Keratinocyte (primary cell): ENCODE measurements at regions not wholly inside any gene's neighbourhood (a gene's known extent, or its start where the extent isn't known, plus 50 kb on each side); places are given as distances from the start of the nearest gene placed in this dataset.

ENCODE experiments used
- DNase-seq: peaks from one replicate; pipeline ENCODE4 v3.0.0-alpha.2; 2011; ENCODE audit warnings: low read depth, missing footprints, low spot score
- FAIRE-seq: peaks from 2 replicates; lab custom pipeline; 2011; peaks lifted over from hg19 to GRCh38; lab: Jason Lieb, UNC
- H2AFZ ChIP-seq: 2 replicates; pipeline ENCODE4 v1.6.0; 2012; ENCODE audit warnings: low read length, control low read depth, inconsistent platforms; ENCODE audit not compliant: control insufficient read depth
- H3K27ac ChIP-seq: 2 replicates; pipeline ENCODE4 v1.5.1; 2011; ENCODE audit warnings: low read length; ENCODE audit not compliant: control insufficient read depth, insufficient read depth
- H3K27me3 ChIP-seq: 3 replicates; pipeline ENCODE4 v1.6.0; 2011; ENCODE audit warnings: low read length; ENCODE audit not compliant: control insufficient read depth, insufficient read depth; ENCODE audit errors: extremely low read depth
- H3K36me3 ChIP-seq, 2 experiments: 2 replicates in 1 of 2; 3 replicates in 1 of 2; pipeline ENCODE4 v1.5.1; 2011; ENCODE audit warnings: low read length in 2 of 2, mild to moderate bottlenecking in 1 of 2; ENCODE audit not compliant: control insufficient read depth in 2 of 2, insufficient read depth in 2 of 2; ENCODE audit errors: extremely low read depth in 1 of 2
- H3K4me1 ChIP-seq: 3 replicates; pipeline ENCODE4 v1.5.1; 2011; ENCODE audit warnings: low read length; ENCODE audit not compliant: control insufficient read depth, insufficient read depth; ENCODE audit errors: extremely low read depth
- H3K4me2 ChIP-seq: 3 replicates; pipeline ENCODE4 v1.6.0; 2011; ENCODE audit warnings: low read depth, low read length; ENCODE audit not compliant: control insufficient read depth, insufficient read depth; ENCODE audit errors: extremely low read depth
- H3K4me3 ChIP-seq, 3 experiments: fragments of 200-600 bp in 1 of 3; sonication (generic) in 1 of 3; 2 replicates in 2 of 3; 3 replicates in 1 of 3; pipeline ENCODE4 v1.5.1; 2011 to 2016; ENCODE audit warnings: low read length in 3 of 3, mild to moderate bottlenecking in 3 of 3, control low read depth in 2 of 3, inconsistent platforms in 1 of 3, low read depth in 1 of 3, mixed read lengths in 1 of 3, mixed run types in 1 of 3, moderate library complexity in 1 of 3; ENCODE audit not compliant: control insufficient read depth in 2 of 3, insufficient read depth in 2 of 3; ENCODE audit errors: extremely low read depth in 1 of 3
- H3K79me2 ChIP-seq: 2 replicates; pipeline ENCODE4 v1.6.0; 2012; ENCODE audit warnings: low read length; ENCODE audit not compliant: control insufficient read depth, insufficient read depth
- H3K9ac ChIP-seq: 3 replicates; pipeline ENCODE4 v1.6.0; 2011; ENCODE audit warnings: low read length; ENCODE audit not compliant: control insufficient read depth, insufficient read depth; ENCODE audit errors: extremely low read depth
- H3K9me1 ChIP-seq: 3 replicates; pipeline ENCODE4 v1.6.0; 2011; ENCODE audit warnings: low read length; ENCODE audit not compliant: control insufficient read depth, insufficient read depth; ENCODE audit errors: extremely low read depth
- H3K9me3 ChIP-seq: 2 replicates; pipeline ENCODE4 v1.5.1; 2012; ENCODE audit warnings: low read depth, low read length; ENCODE audit not compliant: control insufficient read depth
- H4K20me1 ChIP-seq: 3 replicates; pipeline ENCODE4 v1.6.0; 2011; ENCODE audit warnings: low read length; ENCODE audit not compliant: control insufficient read depth, insufficient read depth; ENCODE audit errors: extremely low read depth
- CTCF ChIP-seq, 3 experiments: IDR thresholded peaks in 1 of 3; conservative IDR thresholded peaks in 1 of 3; optimal IDR thresholded peaks in 1 of 3; 2 replicates in 2 of 3; 3 replicates in 1 of 3; pipeline versions ENCODE3 to v1.5.1; 2011; ENCODE audit warnings: low read length in 3 of 3, mild to moderate bottlenecking in 3 of 3, moderate library complexity in 2 of 3, control low read depth in 1 of 3, inconsistent platforms in 1 of 3; ENCODE audit not compliant: insufficient read depth in 2 of 3; ENCODE audit errors: extremely low read depth in 1 of 3
- EZH2 ChIP-seq: IDR thresholded peaks from one replicate; pipeline ENCODE4 v1.6.1; 2012; ENCODE audit warnings: inconsistent platforms, mild to moderate bottlenecking, low read length, moderate library complexity
- dilution Hi-C: fragments of 300-500 bp; cut with MboI; formaldehyde crosslinking; loops from one replicate; pipeline ENCODE4 v1.7.0; 2020; ENCODE audit warnings: low sequenced_read_pairs; ENCODE audit not compliant: extremely low pct_ligation_motif_present

DNA sequence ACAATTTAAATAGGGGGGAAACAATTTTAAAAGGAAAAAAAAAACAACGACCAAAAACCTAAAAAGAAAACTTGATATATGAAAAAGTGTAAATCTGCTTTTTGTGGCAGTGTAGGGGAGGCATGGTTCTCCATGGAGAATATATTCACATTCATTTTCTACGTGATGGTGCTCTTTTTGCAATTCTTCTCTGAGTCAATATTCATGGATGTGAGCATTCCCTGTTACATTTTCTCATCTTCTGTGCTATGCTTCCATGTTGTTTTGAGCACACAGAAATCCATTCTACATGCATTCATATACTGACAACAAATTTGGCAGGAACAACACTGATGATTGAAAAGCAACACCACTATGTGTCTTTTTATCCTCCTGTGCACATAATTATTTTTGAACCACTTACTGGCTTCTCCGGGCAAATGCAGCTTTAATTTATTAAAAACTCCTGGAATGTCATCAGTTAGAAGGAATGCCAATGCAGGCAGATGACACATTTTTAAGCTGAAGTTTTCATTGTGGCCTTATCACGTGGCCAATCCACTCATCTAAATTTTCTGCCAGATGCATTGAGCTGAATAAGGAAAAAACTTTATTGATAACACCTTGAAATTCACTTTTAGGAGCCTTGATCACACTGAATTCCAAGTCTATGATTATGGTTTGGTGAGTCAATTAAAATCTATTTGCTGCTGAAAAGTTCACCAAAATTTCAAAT lies 590.6 kb downstream of the NUF2 start:
- Histone ChIP-seq H3K27ac (no peak overlapping the region), H4K20me1 (no peaks in the 10 kb centered on the region), H2AFZ (no peak overlapping the region), H3K4me3 (no peak overlapping the region), H3K9me1 (no peaks in the 10 kb centered on the region), H3K9ac (no peak overlapping the region), H3K36me3 (no peaks in the 10 kb centered on the region), H3K4me1 (no peaks in the 10 kb centered on the region), H3K9me3 (no peaks in the 10 kb centered on the region), H3K27me3 (no peaks in the 10 kb centered on the region), H3K4me2 (no peak overlapping the region), H3K79me2 (no peaks in the 10 kb centered on the region)
- FAIRE-seq: no peak
- dilution Hi-C loops: no loop called here
- DNase-seq: no peak
- TF ChIP-seq EZH2 (no peak), CTCF (optimal IDR thresholded peaks at IDR 0.05 in 1 of 3, IDR thresholded peaks at IDR 0.05 in 1 of 3, conservative IDR thresholded peaks at IDR 0.05 in 1 of 3; ENCODE audit: extremely low read depth in 1 of 3, insufficient read depth in 2 of 3, low read length in 3 of 3) (no peak)

DNA sequence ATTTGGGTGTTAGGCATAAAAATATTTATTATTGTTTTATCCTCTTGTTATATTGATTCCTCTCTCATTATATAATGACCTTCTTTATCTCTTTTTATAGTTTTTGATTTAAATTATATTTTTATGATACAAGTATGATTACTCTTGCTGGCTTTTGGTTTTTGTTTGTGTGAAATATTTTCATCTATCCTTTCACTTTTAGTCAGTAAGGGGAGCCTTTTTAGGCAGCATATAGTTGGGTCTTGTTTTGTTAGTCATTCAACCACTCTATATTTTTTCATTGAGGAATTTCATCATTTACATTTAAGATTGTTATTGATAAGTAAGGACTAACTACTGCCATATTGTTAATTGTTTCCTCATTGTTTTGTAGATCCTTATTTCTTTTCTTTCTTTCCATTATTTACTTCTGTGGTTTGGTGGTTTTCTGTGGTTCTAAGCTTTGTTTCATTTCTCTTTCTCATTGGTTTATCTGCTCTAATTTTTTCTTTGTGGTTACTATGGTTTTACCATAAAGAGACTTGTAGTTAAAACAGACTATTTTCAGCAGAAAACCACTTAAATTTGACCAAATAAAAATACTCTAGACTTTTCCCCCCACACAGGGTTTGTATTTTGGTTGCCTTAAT lies 593.1 kb downstream of the NUF2 start:
- Histone ChIP-seq H3K79me2 (no peaks in the 10 kb centered on the region), H4K20me1 (no peaks in the 10 kb centered on the region), H2AFZ (no peak overlapping the region), H3K27ac (no peak overlapping the region), H3K9me3 (no peaks in the 10 kb centered on the region), H3K9me1 (no peaks in the 10 kb centered on the region), H3K9ac (no peak overlapping the region), H3K27me3 (no peaks in the 10 kb centered on the region), H3K4me2 (no peak overlapping the region), H3K4me1 (no peaks in the 10 kb centered on the region), H3K36me3 (no peaks in the 10 kb centered on the region), H3K4me3 (no peak overlapping the region)
- FAIRE-seq: no peak
- dilution Hi-C loops: no loop called here
- TF ChIP-seq EZH2: no peak
- no peak for TF ChIP-seq CTCF (optimal IDR thresholded peaks at IDR 0.05 in 1 of 3, IDR thresholded peaks at IDR 0.05 in 1 of 3, conservative IDR thresholded peaks at IDR 0.05 in 1 of 3; ENCODE audit: extremely low read depth in 1 of 3, insufficient read depth in 2 of 3, low read length in 3 of 3)
- no peak for DNase-seq
